Erythroblast (primary cell): ENCODE measurements at regions not wholly inside any gene's neighbourhood (a gene's known extent, or its start where the extent isn't known, plus 50 kb on each side); places are given as distances from the start of the nearest gene placed in this dataset.

Experiments used
- DNase-seq, 2 experiments: peaks; one replicate each; lab custom pipeline; 2025; lab: John Stamatoyannopoulos, UW
- GATA1 ChIP-seq: IDR thresholded peaks from 2 replicates; pipeline ENCODE4 v1.6.1; 2011; ENCODE audit warnings: low read depth, mild to moderate bottlenecking, control low read depth, low read length, moderate library complexity
- POLR2A ChIP-seq: IDR thresholded peaks from 2 replicates; pipeline ENCODE4 v1.6.1; 2011; ENCODE audit warnings: mild to moderate bottlenecking, low read length

DNA sequence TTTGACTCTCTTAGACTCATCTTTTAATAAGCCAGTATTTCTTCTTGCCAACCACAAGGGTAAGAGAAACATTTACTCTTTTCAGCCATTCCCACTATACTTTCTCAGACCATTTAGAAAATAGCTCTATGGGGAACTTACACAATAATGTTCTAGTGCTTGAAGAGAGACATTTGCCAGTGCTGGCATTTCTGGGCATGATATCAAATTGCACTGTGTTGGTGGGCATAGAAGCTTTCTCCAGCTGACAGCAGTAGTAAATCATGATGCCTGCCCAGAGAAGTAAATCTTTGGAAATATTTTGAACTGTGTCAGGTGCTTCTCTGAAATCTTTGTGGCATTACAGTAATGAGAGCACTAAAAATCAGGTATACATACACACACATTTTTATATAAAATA lies 346.6 kb downstream of the CBLN2 start:
- no peak for DNase-seq
- TF ChIP-seq GATA1 = no peak
- no peak for TF ChIP-seq POLR2A

DNA sequence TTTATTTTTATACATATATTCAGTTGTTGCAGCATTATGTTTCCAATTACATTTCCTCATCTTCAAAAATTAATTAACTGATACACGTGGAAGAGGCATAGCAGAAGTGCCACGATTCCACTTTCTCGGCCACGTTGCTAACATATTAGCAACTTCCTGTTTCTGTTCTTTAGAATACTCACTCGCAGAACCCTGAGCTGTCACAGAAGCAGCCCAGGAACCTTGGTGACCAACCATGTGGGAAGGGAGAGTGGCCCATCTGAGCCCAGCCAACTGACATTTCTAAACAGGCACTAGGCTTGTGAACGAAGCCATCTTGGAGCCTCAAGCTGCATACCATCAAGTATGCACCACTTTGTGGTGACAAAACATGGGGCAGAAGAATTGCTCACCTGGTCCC lies 350.1 kb downstream of the CBLN2 start:
- DNase-seq = no peak
- no peak for TF ChIP-seq POLR2A
- no peak for TF ChIP-seq GATA1

DNA sequence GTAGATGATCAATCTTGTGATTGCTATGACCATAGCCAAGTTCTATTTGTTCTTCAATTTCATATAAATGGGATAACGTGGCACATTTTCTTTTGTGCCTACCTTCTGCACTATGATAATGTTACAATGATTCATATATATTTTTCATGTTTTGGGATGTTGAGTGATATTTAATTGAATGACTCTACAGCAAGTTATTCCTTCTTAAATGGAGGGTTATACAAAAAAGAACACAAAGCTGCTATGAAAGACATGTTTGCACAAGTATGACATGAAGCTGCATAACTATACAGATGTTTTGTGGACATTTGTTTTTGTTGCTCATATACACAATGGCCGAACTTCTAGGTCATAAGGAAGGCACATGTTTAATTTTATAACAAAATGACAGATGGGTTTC lies 356.2 kb downstream of the CBLN2 start:
- TF ChIP-seq GATA1 (no peak), POLR2A (no peak)
- DNase-seq = no peak

DNA sequence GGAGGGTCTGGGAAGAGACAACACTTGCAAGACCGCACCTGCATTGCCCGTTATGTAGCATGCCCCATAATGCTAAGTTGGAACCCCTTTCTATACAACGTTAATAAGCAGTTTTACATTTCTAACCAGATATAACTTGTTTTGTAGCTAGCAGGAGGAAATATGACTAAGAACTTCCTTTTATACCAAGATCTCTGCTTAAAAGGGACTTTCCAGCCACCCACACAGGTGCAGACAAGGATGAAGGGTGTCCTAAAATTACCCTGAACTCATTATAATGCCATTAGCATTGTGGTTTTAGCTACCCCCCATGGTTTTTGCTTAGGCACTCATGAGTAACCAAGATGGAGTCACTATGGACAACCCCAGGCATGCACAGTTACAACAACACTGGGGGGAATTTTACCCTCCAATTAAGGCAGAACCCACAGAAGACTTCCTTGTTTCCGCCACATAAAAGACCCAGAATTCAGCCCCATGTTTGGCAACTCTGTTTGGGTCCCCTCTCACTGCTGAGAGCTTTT lies 362.8 kb downstream of the CBLN2 start:
- DNase-seq = no peak
- TF ChIP-seq GATA1 (no peak), POLR2A (no peak)

DNA sequence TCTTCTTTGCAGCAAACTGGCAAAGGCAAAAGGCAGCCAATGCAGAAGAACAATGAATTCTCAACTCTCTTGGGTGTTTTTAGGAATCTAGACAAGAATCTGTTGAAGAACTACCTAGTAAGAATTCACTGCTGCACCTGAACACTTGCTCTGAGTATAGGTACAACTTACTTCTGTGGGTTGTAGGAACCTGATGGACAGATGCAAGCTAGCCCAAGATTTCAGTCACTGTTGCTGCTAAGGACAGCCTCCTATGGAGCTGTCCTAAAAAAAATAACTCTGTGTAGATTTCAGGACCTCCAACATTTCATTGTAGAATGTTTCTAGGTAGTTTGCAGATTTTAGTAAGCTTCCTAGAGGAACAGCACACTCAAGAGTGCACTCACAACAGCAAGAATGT lies 363.5 kb downstream of the CBLN2 start:
- TF ChIP-seq POLR2A = no peak
- no peak for TF ChIP-seq GATA1
- no peak for DNase-seq

DNA sequence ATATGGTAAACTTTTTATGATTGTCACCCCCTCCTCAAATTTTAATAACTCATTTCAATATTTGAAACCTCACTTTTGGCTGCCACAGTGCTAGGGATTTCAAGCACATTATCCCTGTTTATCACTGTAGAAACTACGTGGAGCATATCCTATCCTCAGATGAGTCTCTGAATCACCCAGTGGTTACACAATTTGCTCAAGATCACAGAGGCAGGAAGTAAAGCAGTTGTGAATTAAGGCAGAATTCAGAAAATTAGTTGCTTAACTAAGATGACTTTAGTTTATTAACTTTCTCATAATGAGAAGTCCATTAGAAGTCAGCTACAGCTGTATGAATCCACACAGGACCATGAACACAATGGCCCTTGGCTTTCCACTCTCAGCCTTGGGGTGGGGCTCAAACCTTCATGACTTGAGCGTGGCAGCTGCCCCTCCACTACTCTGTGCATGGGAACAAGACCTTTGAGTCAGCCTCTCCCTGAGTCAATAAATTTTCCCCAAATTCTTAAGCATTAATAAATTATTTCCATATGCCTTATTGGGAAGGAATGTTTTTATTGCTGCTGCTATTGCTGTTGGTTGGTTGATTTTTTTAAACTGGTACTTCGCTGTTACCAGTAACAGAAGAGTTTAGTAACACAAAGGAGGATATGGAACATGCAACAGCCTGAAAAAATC lies 369.0 kb downstream of the CBLN2 start:
- DNase-seq = no peak
- TF ChIP-seq GATA1 (no peak), POLR2A (no peak)

DNA sequence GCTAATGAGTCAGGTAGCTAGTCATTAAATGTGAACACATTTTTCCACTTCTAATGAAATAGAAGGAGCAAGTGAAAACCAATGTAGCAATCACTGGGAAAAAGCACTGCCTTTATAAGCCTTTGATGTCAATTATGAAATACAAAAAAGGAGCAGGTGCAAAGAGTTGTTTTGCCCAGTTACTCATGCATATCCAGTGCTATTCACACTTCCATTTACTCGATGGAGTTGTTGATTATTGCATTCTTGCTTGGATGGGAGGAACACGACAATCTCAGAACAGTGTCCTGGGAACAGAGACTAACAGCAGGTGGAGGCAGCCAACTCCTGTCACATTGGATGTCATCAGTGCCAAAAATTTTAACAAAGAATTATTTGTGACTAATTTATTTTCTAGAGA lies 372.5 kb downstream of the CBLN2 start:
- DNase-seq = no peak
- no peak for TF ChIP-seq POLR2A
- no peak for TF ChIP-seq GATA1

DNA sequence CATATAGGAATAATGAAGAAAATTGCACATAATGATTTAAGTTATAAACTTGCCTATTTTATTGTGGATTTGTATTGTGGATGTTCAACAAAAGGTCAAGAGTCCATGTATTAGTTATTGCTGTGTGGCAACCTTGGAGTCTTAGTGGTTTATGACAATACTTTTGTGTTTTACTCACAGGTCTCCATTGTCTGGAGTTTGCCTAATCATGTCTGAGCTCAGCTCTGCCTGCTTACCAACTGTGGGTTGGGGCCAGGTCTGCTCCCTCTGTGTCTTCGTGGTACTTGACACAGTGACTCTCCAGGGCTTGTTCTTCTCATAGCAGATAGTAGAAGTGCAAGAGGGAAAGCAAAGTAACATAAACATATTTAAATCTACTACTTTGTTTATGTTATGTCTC lies 382.5 kb downstream of the CBLN2 start:
- no peak for DNase-seq
- TF ChIP-seq POLR2A (no peak), GATA1 (no peak)

DNA sequence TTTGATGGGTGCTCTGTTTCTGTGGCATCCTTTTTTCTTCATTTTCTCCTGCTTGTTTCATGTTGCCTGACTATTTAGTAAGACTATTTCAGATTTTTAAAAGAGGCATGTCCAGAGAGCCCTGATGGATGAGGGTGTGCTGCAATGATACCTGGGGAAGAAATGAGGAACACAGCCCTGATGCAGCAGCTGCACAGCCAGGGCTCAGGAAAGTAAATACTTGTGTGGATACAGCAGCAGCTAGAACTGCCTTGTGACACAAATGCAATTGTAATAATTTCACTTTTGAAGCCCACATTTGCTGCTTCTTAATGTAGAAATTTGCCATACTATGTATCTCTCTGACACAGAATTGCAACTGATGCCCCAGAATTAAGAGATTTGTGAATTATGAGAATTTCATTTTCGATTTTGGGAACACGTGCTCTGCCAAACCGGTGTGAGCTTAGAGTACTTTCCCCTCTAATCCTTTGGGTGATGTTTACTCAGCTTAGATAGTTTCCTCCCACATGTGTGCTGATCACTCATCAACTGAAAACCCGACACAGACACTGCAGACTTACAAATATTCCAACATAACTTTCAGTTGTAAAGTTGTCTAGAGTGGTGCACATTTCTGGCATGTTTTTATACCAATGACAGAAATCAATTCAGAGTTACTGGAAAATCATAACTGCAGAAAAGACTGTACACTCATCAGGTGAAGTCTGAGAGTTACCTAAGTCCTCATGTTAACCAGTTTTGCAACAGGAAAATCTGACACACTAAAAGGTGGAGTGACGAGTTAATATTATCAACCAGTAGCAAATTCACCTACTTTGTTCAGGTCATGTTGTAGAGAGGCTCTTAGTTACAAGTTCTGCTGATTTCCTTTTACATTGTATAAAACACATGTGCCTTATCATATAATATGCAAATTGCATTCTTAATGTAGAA lies 383.4 kb downstream of the CBLN2 start:
- no peak for TF ChIP-seq POLR2A
- no peak for TF ChIP-seq GATA1
- no peak for DNase-seq

DNA sequence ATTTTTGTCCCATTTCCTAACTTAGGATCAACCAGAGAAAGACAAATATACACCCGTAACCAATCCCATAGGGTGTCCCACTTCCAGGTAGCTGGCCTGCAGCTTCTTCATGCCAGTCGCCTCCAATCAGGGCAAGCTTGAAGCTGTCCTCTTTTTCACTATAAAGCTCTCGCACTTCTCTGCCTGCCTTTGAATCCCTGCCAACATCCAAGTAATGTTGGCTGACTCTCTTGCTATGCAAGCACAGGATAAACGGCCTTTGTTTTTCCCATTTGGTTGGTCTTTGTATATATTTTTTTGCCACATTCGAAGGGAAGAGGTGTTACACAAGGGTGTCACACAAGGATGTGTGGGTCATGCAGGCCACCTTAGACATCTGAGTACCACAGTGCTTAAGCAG lies 388.8 kb downstream of the CBLN2 start:
- TF ChIP-seq GATA1 (no peak), POLR2A (no peak)
- no peak for DNase-seq

DNA sequence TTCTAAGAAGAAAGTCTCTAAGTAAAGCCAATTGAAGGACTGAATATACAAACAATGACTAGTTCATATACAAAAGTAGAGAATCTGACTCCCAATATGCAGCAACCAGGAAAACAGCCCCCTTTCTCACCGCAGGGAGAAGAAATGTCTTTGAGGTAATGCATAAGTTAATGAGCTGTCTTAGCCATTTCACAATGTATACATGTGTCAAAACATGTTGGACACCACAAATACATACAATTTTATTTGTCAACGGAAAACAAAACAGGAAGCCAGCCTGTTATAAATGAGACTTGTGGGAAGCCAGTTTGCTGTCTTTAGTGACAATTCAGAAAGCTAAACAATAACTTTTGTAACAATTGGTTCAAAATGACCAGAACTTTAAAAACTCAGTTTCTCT lies 389.2 kb downstream of the CBLN2 start:
- TF ChIP-seq GATA1 (no peak), POLR2A (no peak)
- DNase-seq = no peak

DNA sequence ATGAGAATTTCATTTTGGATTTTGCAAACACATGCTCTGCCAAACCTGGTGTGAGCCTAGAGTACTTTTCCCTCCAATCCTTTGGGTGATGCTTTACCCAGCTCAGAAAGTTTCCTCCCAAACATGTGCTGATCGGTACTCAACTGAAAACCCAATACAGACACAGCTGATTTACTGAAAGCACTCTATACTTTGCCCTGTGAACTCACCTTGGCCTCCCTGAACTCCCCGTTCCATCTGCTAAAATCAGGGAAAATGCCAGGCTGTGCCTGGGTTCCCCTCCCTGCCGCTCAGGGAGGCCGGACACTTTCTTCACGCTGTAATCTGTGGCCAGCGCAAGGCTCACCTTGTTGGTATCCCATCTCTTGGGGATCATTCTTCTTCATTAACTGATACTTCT lies 391.2 kb downstream of the CBLN2 start:
- no peak for TF ChIP-seq POLR2A
- no peak for DNase-seq

DNA sequence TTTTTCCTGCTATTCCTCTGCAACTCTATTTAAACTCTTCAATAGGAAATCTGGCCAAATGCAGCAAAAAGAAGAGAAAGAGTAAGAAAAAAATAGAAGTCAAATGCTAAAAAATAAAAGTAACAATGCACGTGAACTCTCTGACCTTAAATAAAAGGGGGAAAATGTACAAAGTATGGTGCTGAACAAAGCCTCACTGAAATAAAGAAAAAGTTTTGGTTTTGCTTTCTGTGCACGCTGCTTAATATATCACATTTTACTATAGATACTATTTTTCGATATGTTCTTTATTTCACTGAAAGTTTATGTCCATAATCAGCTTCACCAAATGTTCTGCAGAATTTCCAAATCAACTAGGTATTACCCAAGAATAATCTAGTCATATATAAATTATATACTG lies 396.3 kb downstream of the CBLN2 start:
- TF ChIP-seq GATA1 = no peak
- TF ChIP-seq POLR2A = no peak
- no peak for DNase-seq

DNA sequence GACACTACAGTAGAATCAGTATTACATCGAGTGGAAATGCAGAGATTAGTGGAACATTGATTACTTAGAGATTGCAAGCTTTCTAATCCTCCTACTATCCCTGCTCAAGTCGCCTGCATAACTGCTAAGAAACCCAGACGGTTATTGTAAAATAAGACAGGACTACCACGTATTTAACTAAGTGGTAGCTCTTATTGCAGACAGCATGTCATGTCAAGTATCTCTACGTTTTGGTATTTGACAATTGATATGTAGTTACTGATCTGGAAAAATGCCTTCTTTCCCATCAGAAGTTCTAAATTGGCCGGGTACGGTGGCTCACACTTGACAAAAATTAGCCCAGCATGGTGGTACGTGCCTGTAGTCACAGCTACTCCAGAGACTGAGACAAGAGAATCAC lies 404.1 kb downstream of the CBLN2 start:
- TF ChIP-seq POLR2A (no peak), GATA1 (no peak)
- no peak for DNase-seq

DNA sequence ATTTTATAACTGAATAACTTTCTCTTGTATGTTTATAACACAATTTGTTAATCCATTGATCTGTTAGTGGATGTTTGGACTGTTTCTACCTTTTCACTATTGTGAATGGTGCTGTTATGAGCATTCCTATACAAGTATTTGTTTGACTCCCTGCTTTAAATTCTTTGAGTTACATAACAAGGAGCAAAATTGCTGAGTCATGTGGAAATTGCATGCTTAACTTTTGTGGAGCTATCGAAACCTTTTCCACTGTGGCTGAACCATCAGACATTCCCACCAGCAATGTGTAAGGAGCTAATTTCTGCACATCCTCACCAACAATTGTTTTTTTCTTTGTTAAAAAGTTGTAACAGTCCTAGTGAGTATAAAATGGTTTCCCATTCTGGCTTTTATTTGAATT lies 415.5 kb downstream of the CBLN2 start:
- TF ChIP-seq POLR2A (no peak), GATA1 (no peak)
- no peak for DNase-seq

DNA sequence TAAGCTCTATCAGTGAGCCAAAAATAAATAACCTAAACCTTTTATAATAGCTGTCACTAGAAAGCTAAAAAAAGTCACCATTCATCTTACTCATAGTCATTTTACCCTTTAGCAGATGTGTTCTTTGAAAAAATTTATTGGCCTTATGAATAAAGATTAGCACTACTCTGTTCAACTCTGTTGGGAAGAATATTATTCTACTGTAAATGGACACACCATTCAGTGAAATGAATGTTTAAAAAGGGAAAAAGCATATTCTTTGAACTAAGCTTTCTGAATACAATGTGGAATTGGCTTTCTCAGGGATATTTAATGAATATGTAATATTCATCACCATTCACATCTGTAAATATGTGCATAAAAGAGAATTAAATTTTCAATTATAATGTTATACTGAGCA lies 422.0 kb downstream of the CBLN2 start:
- DNase-seq = no peak
- no peak for TF ChIP-seq POLR2A
- no peak for TF ChIP-seq GATA1
